ENCODE measurements at regions not wholly inside any gene's neighbourhood (a gene's known extent, or its start where the extent isn't known, plus 50 kb on each side); places are given as distances from the start of the nearest gene placed in this dataset.

GRCh38 chr5:109511980-109512734 lies 102.4 kb upstream of the PJA2 start:
- TF ChIP-seq POLR2AphosphoS5 (IDR thresholded peaks at IDR 0.05; ENCODE audit: low read depth, low read length): no peak
- no peak for TF ChIP-seq EZH2 (IDR thresholded peaks at IDR 0.05)
- no peak for TF ChIP-seq MAX (IDR thresholded peaks at IDR 0.05)
- TF ChIP-seq CTCF (IDR thresholded peaks at IDR 0.05 in 2 of 3, conservative IDR thresholded peaks at IDR 0.05 in 1 of 3; ENCODE audit: borderline replicate concordance in 1 of 3, insufficient read depth in 1 of 3, low read depth in 2 of 3, low read length in 2 of 3): no peak
- TF ChIP-seq SIN3A (IDR thresholded peaks at IDR 0.05; ENCODE audit: low read depth): no peak
- no peak for TF ChIP-seq RAD21 (IDR thresholded peaks at IDR 0.05; ENCODE audit: low read depth)
- no peak for TF ChIP-seq FOSL1 (IDR thresholded peaks at IDR 0.05; ENCODE audit: low read depth)
- TF ChIP-seq REST (IDR thresholded peaks at IDR 0.05; ENCODE audit: low read depth): no peak
- TF ChIP-seq TCF7L2 (IDR thresholded peaks at IDR 0.05; ENCODE audit: borderline replicate concordance, extremely low read depth, insufficient read depth, insufficient read length): no peak

Measured in HCT116 (cell line).